ENCODE measurements at regions not wholly inside any gene's neighbourhood (a gene's known extent, or its start where the extent isn't known, plus 50 kb on each side); places are given as distances from the start of the nearest gene placed in this dataset.
"Not testable (repeated sequence)": the region's sequence is repeated elsewhere in the genome, so short reads cannot be mapped to it uniquely, and the experiment has no call there.

DNA sequence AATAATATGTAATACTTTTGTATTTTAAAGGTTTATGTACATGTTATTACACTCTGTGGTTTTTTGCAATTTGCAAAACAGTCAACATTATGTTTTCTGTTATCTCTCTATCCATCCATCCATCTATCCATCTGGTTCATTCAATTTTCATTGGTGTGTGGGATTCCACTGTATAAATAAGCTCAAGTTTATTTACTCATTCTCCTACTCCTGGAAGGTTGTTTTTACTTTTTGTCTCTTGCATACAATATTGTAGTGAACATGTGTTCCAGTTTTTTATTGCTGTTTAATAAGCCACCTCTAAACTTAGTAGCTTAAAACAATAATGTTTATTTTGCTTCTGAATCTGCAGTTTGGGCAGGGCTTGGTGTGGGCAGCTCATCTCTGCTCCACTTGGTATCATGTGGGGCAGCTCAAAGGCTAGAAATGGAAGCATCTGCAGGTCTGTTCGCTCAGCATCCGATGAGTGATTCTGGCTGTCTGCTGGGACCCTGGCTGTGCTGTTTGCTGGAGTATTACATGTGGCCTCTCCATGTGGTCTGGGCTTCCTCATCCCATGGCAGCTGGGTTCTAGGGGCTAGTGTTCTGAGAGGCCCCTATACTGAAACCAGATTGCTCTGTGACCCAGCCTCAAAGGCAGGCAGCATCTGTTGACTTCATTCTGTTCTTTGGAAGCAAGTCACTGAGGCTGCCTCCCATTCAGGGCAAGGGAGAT, 98.8 kb downstream of the SLC25A47 start:
- DNase-seq (ENCODE audit: low read depth) = no peak

DNA sequence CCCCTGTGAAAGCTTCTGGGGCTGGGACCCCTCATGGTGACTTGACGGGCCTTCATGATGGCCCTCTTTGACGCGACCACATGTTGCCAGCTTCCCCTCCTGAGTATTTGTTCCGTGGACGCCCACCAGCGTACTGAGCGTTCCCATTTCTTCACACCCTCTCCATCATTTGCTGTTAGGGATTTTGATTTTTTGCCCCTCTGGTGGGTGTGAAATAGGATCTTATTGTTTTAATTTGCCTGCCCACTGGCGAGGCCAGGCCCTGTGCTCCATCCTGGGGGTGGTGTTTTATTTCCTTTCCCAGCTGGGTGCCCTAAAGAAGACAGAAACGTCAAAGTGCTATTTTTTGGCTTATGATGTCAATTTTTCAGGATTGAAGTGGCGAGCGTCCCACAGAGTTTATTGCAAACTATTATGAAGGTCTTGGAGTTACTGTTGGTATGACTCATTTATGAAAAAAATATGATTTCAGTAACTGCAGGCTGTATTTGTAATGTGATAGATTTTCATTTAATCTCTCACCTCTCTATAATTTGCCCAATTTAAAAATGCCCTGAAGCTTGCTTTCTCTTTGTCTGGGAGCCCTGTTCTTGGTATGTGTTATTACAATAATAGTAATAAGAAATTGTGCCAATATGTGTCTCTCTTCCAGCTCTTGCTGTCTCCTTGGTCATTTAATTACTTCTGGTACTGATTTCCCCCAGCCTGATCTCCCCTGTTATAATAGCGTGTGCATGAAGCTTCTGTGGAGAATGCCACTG, 99.6 kb downstream of the SLC25A47 start:
- DNase-seq (ENCODE audit: low read depth) = no peak

DNA sequence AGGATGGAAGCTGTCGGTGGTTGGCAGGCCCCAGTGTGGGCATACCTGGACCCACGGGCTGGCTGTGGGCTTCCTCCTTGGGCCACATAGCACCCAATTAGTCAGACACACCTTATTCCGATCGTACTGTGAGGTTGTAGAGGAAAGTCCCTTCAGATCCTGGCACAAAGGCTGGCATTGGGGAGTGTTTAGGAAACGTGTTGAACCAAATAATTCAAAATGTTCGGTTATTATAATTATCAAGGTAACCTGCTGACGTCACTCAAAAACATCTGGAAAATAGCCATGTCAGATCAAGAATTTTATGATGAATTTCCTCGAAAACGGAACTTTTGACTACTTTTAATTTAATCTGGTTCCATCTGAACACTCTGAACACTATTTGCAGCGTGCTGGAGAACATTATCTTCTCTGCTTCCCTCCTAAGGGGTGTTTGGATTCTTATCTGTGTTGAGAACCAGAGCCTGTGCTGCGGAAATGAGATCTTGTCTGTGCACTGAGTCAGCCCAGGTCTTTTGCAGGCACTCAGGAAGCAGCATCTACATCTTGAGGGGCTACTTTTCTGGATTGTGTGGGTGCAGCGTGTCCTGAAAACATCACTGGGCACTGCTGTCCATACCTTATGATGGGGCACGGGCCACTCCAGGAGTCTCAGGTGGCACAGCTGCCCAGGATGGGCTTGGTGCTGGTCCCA, 100.3 kb downstream of the SLC25A47 start:
- no peak for DNase-seq (ENCODE audit: low read depth)

DNA sequence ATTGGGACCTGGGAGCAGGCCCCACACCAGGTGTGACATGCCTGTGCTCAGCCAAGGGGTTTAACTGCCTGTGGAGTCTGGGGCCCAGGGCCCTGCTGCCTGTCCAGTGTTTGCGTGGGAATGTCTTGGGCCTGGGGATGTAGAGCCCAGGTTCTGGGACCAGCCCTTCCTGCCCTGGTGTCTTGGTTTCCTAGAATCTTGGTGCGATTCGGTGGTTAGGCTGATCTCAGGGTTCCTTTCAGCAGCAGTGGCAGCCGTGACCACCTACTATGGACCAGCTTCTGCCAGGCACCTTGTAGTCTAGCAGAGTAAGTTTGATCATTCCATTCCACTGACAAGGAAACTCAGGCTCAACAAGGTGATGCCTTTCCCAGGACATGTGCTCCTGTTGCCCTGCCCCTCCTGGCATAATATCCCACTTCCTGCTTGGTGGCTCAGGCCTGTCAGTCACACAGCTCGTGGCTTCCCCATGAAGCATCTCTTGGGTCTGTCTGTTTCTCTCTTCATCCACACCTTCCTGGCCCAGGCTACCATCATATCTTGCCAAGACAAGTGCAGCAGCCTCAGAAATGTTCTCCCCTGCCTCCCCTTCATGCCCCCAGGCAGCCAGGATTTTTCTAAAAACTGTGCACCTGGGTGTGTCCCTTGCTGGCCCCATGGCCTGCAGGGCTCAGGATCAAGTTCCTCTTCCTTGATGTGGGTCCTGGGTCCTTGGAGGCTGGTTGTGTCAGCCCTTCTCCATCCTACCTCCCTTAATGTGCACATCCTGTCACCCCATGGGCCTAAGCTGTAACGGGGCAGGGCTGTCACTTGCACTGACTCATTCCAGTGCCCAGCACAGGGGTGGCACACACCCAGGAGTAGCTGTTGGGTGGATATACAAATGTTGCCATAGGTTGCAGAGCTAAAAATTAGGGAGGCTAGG, 101.6 kb downstream of the SLC25A47 start:
- no peak for DNase-seq (ENCODE audit: low read depth)

DNA sequence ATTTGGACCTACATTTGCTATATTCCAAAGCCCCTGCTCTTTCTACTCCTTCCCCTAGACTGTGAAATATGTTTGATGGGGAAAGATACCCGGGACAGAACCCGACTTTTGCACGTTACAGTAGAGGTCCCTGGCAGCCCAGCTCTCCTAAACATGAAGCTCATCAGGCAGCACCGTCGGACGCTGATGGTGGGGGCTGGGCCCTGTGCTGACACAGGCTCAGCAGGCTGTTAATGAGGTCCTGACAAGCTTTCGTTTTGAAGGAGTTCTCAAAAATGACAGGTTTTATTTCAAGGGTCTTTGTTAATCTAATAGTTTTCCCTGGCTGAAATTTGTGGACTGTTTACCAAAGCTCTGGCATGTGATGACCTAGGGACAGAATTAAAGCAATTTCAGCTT, 102.3 kb downstream of the SLC25A47 start:
- DNase-seq (ENCODE audit: low read depth) = no peak

DNA sequence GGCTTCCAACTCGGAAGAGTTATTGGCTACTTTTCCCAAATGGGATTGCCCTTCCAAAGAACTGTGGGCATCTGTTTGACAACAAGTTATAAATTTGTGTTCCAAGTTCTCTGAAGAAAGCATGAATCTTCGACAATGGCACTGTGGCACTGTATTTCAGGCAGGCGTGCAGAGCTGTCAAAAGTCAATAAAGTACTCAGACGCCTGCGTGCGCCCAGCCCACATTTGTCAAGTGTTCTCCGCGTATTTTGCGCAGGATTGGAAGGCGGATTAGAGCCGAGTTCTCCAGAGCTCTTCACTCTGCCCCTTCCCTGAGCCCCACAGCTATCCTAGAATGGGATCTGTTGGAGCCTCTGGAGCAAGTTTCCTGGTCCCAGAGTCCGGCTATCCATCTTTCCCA, 103.2 kb downstream of the SLC25A47 start:
- no peak for DNase-seq (ENCODE audit: low read depth)

DNA sequence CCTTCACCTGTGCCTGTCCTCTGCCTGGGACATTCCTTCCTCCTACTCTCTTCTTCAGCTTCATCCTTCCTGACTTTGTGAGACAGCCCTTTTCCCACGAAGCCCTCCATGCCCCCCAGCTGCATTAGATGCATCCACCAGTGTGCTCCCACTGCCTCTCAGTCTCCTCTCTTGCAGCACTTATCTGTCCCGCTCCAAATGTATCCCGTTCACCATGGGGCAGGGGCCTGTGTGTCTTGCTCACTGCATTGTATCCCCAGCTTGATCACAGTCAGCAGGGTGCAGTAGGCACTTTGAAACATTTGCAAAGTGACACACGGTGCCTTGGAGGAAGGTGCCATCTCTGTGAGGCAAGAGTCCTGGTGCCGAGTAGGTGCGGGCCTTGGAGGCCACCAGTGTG, 104.0 kb downstream of the SLC25A47 start:
- DNase-seq (ENCODE audit: low read depth) = no peak

DNA sequence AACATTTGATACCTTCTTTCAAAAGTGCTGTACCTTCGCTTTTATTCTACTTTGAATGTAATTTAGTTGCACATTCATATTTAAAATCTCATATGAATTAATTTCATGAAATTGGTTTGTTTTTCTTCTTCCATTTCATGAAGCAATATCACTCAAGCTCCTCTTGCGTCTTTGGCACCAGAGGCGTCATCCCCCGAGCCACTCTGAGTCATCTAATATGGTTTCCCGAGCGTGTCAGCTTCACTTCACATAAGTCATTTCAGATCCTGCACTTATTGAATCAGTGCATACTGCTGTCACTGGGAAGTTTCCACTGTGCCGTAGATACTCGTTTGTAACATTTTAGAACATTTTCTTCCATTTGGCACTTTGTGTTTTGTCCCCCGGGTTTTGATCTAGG, 105.6 kb downstream of the SLC25A47 start:
- no peak for DNase-seq (ENCODE audit: low read depth)

DNA sequence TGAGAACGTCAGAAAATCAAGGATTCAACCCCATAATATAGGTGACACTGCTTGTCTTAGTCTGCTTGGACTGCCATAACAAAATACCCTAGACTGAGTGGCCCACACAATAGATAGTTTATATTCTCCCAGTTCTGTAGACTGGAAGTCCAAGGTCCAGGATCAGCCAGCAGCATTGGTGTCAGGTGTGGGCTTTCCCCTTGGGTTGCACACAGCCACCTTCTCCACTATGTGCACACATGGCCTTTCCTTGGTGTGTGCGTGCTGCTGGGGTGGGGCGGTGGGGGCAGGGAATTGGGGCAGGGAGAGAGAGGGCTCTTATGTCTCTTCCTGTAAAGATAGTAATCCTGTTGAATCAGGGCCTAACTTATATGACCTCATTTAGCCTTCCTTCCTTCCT, 106.4 kb downstream of the SLC25A47 start:
- DNase-seq (ENCODE audit: low read depth) = no peak

DNA sequence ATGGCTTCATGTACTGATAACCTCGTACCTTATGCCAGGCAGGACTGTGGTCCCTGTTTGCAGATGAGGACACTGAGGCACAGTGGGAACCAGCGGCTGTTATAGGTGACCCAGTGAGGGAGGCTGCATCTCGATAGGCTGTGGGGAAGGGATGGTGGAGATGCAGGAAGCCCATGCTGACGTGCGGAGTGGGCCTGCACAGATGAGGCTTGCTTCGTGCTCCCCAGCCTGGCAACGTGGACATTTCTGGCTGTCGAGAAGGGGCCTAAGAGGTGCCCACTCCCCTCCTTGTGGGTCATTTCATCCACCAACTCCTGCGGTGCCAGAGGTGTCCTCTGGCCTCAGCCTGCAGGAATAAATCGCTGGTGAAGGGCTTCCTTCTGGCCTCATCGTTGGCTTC, 107.4 kb downstream of the SLC25A47 start:
- no peak for DNase-seq (ENCODE audit: low read depth)

DNA sequence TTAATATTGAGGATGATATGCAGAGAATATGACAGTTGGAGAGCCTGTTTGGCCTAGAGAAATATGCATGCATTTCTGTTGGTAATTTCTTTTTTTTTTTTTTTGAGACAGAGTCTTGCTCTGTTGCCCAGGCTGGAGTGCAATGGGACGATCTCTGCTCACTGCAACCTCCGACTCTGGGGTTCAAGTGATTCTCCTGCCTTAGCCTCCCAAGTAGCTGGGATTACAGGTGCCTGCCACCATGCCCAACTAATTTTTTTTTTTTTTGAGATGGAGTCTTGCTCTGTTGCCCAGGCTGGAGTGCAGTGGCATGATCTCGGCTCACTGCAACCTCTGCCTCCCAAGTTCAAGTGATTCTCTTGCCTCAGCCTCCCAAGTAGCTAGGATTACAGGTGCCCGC, 108.3 kb downstream of the SLC25A47 start:
- DNase-seq (ENCODE audit: low read depth) = not testable (repeated sequence)

DNA sequence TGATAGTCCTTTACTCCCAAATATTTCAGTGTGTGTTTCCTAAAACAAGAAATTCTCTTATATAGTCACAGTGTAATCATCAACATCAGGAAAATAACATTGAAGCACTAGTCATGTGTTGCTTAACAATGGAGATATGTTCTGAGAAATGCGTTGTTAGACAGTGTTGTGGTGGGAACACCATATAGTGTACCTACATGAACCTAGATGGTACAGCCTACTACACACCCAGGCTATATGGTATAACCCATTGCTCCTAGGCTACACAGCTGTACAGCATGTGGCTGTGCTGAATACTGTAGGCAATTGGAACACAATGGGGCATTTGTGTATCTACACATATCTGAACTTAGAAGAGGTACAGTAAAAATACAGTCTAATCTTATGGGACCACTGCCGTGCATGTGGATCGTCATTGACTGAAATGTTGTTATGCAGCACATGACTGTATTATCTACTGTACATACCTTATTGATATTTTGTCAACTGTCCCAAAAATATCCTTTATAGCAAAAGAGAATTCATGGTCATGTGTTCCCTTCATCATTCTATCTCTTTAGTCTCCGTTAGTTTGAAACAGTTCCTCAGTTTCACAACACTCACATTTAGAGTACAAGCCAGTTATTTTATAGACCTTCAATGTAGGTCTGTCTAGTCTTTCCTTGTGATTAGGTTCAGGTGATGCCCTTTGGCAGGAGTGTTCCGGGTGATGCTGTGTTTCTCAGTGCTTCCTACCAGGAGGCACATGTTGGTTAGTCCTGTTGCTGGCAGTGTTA, 109.7 kb downstream of the SLC25A47 start:
- no peak for DNase-seq (ENCODE audit: low read depth)

DNA sequence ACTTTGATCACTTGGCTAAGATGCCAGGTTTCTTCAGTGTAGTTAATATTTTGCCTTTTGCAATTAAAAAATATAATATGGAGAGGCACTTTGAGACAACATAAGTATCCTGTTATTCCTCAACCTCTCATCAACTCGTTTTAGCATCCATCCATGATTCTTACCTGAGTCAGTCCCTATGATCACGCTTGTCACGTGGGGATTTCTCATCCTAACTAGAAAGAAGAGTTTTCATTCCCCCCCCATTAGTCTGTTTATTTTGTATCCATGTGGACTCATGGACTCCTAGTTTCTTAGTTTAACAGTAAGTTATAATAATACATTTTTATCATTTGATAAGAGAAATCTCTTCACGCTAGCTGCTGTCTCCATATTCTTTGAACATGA, 110.3 kb downstream of the SLC25A47 start:
- no peak for DNase-seq (ENCODE audit: low read depth)

DNA sequence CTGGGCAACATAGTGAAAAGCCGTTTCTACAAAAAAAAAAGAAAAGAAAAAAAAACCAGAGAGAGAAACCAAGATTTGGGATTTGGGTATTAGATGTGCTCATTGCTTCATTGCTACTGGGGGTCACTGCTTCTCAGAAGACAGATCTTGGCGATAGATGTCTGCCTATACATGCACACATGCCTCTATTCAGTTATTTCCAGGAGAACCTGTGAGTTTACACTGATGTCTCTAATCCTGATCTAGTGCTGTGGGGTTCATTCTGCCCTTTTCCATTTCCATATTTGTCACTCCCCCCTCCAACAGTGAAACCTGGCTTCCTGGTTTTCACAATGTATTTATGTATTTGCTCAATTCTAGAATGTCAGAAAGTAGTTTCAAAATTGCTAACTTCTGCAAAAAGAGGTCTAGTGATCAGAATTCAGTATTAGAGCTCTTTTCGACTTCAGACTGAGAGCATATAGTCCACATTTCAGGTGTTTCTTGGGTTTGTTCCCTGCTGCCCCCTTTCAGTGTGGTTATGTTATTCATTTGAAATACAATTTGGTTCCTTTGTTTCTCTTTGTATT, 111.0 kb downstream of the SLC25A47 start:
- DNase-seq (ENCODE audit: low read depth) = no peak

DNA sequence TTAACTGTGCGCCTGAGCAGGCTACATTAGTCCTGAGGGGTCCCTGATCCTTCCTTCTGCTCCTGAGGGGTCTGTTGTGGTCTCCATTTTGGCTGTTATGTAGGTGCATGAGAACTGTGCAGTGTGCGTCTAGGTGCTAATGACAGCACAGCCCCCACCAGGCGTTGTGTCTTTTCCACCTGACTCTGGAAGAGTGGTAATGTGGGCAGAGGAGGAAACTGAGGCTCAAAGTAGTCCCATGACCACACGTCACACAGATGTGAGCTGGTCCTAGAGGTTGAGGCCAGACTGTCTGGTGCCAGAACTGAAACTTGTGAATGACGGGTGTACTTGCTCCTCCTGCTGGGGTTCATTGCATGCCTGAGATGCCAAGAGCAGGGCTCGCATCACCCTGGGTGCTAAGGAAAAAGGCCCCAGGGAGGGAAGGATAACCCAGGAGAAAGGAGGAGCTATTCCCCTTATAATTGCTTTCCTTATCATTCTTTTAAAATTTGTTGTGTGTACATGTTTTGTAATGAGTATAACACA, 111.8 kb downstream of the SLC25A47 start:
- no peak for DNase-seq (ENCODE audit: low read depth)

DNA sequence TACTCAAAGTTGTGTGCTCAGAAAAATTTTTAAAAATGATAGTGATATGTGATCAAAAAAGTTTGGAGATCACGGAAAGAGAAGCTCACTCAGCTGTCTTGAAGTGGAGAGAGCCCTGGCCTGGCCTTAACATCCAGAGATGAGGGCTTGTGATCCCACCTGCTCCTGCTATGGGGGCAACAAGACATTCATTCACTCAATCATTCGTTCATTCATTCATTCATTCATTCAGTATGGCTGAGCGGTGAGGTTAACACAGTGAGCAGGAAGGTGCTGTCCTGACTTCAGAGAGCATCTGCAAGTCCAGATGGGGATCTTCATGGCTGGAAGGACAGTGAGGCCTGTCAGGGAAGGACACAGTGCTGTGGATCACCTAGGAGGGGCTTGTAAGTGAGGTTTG, 112.3 kb downstream of the SLC25A47 start:
- no peak for DNase-seq (ENCODE audit: low read depth)

DNA sequence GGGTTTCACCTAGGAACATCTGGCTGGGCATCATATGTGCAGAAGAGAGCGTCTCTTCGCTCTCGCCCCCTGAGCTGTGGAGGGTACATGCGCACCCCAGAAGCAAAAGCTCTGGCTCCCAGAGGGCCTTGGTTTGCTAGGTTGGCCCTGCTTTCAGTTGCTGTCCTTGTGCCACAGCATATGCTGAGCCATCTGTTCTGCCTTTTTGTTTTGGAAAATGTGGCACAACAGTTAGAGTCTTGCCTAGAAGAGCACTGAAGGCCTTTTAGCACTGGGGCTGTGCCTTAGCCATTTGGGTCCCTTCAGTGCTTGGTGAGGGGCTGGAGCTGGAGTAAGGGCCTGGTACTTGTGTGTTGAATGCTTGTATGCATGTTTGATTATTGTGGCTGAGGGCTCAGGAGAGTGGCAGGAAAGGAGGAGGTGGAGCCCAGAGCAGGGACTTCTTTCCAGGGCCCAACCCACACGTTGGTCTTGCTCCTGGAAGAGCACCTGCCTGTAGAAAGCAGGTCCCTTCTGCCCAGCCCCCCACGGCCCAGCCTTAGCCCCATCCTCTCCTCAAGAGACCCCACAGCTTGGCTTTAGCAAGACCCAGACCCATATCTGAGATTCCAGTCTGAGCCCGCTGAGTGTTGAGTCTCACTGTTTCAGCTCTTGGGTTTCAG, 113.7 kb downstream of the SLC25A47 start:
- no peak for DNase-seq (ENCODE audit: low read depth)

DNA sequence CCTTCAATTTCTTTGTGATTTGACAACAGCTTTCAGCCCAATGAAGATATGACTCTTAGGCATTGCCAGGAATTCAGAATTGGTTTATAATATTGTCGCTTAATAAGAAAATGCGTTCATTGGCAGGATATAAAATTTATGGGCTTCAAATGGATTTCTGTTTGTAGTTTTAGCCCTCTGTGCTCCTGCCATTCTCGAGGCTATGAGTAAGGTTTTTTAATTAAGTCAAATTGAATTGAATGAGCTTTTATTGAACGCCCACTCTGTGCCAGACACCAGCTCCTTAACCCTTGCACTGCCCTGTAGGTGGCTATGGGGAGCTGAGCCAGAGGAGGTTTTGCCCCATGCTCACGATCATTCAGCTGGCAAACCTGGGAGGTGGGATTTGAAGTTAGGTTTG, 115.1 kb downstream of the SLC25A47 start:
- no peak for DNase-seq (ENCODE audit: low read depth)

DNA sequence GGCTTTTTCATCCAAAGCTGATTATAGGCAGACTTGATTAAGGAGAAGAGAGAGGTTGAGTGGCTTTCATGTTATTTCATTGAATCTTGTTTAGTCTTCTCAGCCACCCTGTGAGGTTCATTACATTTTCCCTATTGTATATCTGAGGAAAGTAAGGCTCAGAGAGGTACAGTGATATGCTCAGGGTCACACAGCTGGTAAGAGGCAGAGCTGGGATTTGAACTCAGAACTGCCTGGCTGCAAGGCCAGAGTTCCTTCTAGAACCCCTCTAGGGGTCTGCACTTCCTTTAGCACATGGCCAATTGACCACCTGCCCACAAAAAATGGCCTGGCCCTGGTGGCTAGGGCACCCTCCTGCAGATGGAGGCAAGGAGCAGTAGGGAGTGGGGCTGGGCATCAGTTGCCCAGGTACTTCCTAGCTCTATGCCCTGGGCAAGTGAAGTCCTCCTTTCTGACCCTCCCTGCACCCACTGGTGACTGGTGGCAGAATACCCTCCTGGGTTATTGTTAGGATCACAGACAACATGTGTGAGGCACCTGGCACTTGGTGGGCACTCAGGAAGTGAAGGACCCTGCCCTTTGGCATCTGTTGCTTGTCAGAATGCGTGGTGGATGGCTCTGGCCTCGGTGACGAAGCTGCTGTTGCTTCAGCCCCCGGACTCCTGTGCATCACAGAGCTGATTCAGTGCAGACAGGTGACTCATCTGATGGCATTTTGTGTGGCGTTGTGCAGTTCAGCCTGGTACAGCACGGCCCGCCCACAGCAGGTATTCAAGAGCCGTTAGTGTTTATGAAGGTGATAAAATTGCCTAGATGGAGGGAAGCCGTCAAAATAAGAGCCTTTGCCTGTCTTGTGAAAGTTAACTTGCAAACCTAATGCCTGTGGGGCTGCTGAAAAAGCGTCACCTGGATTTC, 115.8 kb downstream of the SLC25A47 start:
- peak; percentile 30 for DNase-seq (ENCODE audit: low read depth)

All from stimulated activated CD8-positive, alpha-beta memory T cell treated with anti-CD3 and anti-CD28 coated beads, Interleukin-4, amount 100 ng/mL, for 24 hours (primary cell).